ENCODE measurements at regions not wholly inside any gene's neighbourhood (a gene's known extent, or its start where the extent isn't known, plus 50 kb on each side); places are given as distances from the start of the nearest gene placed in this dataset.
"Not testable (repeated sequence)": the region's sequence is repeated elsewhere in the genome, so short reads cannot be mapped to it uniquely, and the experiment has no call there.

- DNase-seq, result no peak
- intact Hi-C loops (cut with DNase I), result no loop called here
Observed at GRCh38 chr2:116917196-116917595, 897.3 kb upstream of the DDX18 start.

GRCh38 chr2:116918574-116918973 lies 895.9 kb upstream of the DDX18 start:
- DNase-seq, result no peak
- intact Hi-C loops (cut with DNase I), result no loop called here

- intact Hi-C loops (cut with DNase I), result no loop called here
- DNase-seq, result no peak
Observed at GRCh38 chr2:116922414-116922813, 892.1 kb upstream of the DDX18 start.

- intact Hi-C loops (cut with DNase I), result no loop called here
- no peak for DNase-seq
Observed at GRCh38 chr2:116924509-116924908, 890.0 kb upstream of the DDX18 start.

- intact Hi-C loops (cut with DNase I), result no loop called here
Observed at GRCh38 chr2:116935097-116935814, 879.2 kb upstream of the DDX18 start.

GRCh38 chr2:116948258-116948657 lies 866.2 kb upstream of the DDX18 start:
- no peak for DNase-seq
- intact Hi-C loops (cut with DNase I), result no loop called here

More at GRCh38 chr2:116935097-116935814, 879.2 kb upstream of the DDX18 start:
- no peak for DNase-seq

- intact Hi-C loops (cut with DNase I), result no loop called here
- no peak for DNase-seq
Observed at GRCh38 chr2:116949249-116949648, 865.2 kb upstream of the DDX18 start.

GRCh38 chr2:116952254-116952653 lies 862.2 kb upstream of the DDX18 start:
- DNase-seq, result no peak
- intact Hi-C loops (cut with DNase I), result no loop called here

- intact Hi-C loops (cut with DNase I), result no loop called here
- DNase-seq, result no peak
Observed at GRCh38 chr2:116955646-116956045, 858.8 kb upstream of the DDX18 start.

- DNase-seq, result no peak
- intact Hi-C loops (cut with DNase I), result no loop called here
Observed at GRCh38 chr2:116975608-116976007, 838.9 kb upstream of the DDX18 start.

- intact Hi-C loops (cut with DNase I), result no loop called here
- no peak for DNase-seq
Observed at GRCh38 chr2:116979916-116980764, 834.4 kb upstream of the DDX18 start.

GRCh38 chr2:116987447-116987846 lies 827.0 kb upstream of the DDX18 start:
- intact Hi-C loops (cut with DNase I), result no loop called here
- peak in 1 of 10 donors; percentile 59 for DNase-seq

- no peak for DNase-seq
- intact Hi-C loops (cut with DNase I), result no loop called here
Observed at GRCh38 chr2:116988303-116988702, 826.2 kb upstream of the DDX18 start.

- intact Hi-C loops (cut with DNase I), result no loop called here
- DNase-seq, result no peak
Observed at GRCh38 chr2:117019357-117019756, 795.1 kb upstream of the DDX18 start.

- intact Hi-C loops (cut with DNase I), result no loop called here
- DNase-seq, result no peak
Observed at GRCh38 chr2:117027646-117028045, 786.8 kb upstream of the DDX18 start.

GRCh38 chr2:117028708-117029107 lies 785.8 kb upstream of the DDX18 start:
- DNase-seq, result peak in 1 of 10 donors; percentile 56
- intact Hi-C loops (cut with DNase I), result not testable (repeated sequence)

- peak in 1 of 10 donors; percentile 76 for DNase-seq
- intact Hi-C loops (cut with DNase I), result no loop called here
Observed at GRCh38 chr2:117055499-117056375, 758.8 kb upstream of the DDX18 start.

- no peak for DNase-seq
- intact Hi-C loops (cut with DNase I), result no loop called here
Observed at GRCh38 chr2:117056376-117056748, 758.1 kb upstream of the DDX18 start.

- no peak for DNase-seq
Observed at GRCh38 chr2:117057016-117057415, 757.5 kb upstream of the DDX18 start.

GRCh38 chr2:117058366-117058765 lies 756.1 kb upstream of the DDX18 start:
- no peak for DNase-seq
- intact Hi-C loops (cut with DNase I), result no loop called here

More at GRCh38 chr2:117057016-117057415, 757.5 kb upstream of the DDX18 start:
- intact Hi-C loops (cut with DNase I), result no loop called here

- no peak for DNase-seq
- intact Hi-C loops (cut with DNase I), result no loop called here
Observed at GRCh38 chr2:117064021-117064420, 750.5 kb upstream of the DDX18 start.
